GM12878 (cell line): ENCODE measurements at regions not wholly inside any gene's neighbourhood (a gene's known extent, or its start where the extent isn't known, plus 50 kb on each side); places are given as distances from the start of the nearest gene placed in this dataset.

Experiments used
- ATAC-seq: fragments of 200-7000 bp; cut with Tn5 transposase; 3 replicates; pipeline ENCODE4 v1.9.1; 2020; ENCODE audit warnings: mild to moderate bottlenecking, moderate library complexity
- BruUV-seq: library from RNA; stranded (reverse); fragments of 400-500 nt; replicated peaks from 2 replicates; lab custom pipeline; 2021; lab: Mats Ljungman, UMichigan
- CTCF ChIA-PET: fragments of 300-600 bp; sonication (Branson Sonifier 250); formaldehyde crosslinking; extraction: SDS; loops from one replicate; lab custom pipeline; 2021; ENCODE audit warnings: inconsistent platforms; lab: Yijun Ruan, JAX
- POLR2A ChIA-PET: fragments of 350-600 bp; formaldehyde crosslinking; extraction: SDS; loops from one replicate; lab custom pipeline; 2021; ENCODE audit warnings: inconsistent platforms; lab: Charles Lee
- RAD21 ChIA-PET: fragments of 300-600 bp; sonication (Branson Sonifier 250); formaldehyde crosslinking; loops from one replicate; lab custom pipeline; 2023; ENCODE audit warnings: antibody characterized with exemption; ENCODE audit not compliant: unreplicated experiment; lab: Charles Lee
- SMC1A ChIA-PET: fragments of 300-600 bp; sonication (Branson Sonifier 250); formaldehyde crosslinking; loops from one replicate; lab custom pipeline; 2023; ENCODE audit not compliant: unreplicated experiment, uncharacterized antibody; lab: Charles Lee
- DNase-seq: peaks from one replicate; pipeline ENCODE4 v3.0.0-alpha.2; 2011; ENCODE audit warnings: low read depth, low spot score
- FAIRE-seq: peaks from 3 replicates; lab custom pipeline; 2011; peaks lifted over from hg19 to GRCh38; lab: Jason Lieb, UNC
- H2AFZ ChIP-seq: 2 replicates; pipeline ENCODE4 v1.6.0; 2011; ENCODE audit warnings: low read depth, low read length, control low read depth; ENCODE audit not compliant: control insufficient read depth
- H3K27ac ChIP-seq: 2 replicates; pipeline ENCODE4 v1.5.1; 2011; ENCODE audit warnings: control low read depth; ENCODE audit not compliant: control insufficient read depth, insufficient read depth
- H3K27me3 ChIP-seq, 2 experiments: replicated peaks in 1 of 2; 2 replicates each; pipeline versions ENCODE4 v1.6.0 to v1.6.1; 2011; ENCODE audit warnings: low read length in 1 of 2; ENCODE audit not compliant: control insufficient read depth in 2 of 2, insufficient read depth in 2 of 2
- H3K36me3 ChIP-seq, 2 experiments: 2 replicates each; pipeline ENCODE4 v1.5.1; 2011; ENCODE audit warnings: low read length in 1 of 2; ENCODE audit not compliant: control insufficient read depth in 2 of 2, insufficient read depth in 2 of 2
- H3K4me1 ChIP-seq: 2 replicates; pipeline ENCODE4 v1.6.1; 2011; ENCODE audit warnings: mild to moderate bottlenecking, low read length, moderate library complexity, mixed read lengths; ENCODE audit not compliant: control insufficient read depth, insufficient read depth
- H3K4me2 ChIP-seq: 2 replicates; pipeline ENCODE4 v1.6.0; 2011; ENCODE audit warnings: control low read depth; ENCODE audit not compliant: control insufficient read depth, insufficient read depth
- H3K4me3 ChIP-seq: fragments of 200-600 bp; sonication (generic); 2 replicates; pipeline ENCODE4 v1.5.1; 2016
- H3K79me2 ChIP-seq: 2 replicates; pipeline ENCODE4 v1.6.0; 2011; ENCODE audit warnings: low read length; ENCODE audit not compliant: control insufficient read depth, insufficient read depth
- H3K9ac ChIP-seq: 2 replicates; pipeline ENCODE4 v1.8.0; 2011; ENCODE audit warnings: low read length, control low read depth, mixed read lengths; ENCODE audit not compliant: control insufficient read depth, insufficient read depth
- H3K9me3 ChIP-seq: replicated peaks from 3 replicates; pipeline ENCODE4 v1.5.1; 2011; ENCODE audit warnings: mild to moderate bottlenecking, low read length; ENCODE audit not compliant: control insufficient read depth, insufficient read depth
- H4K20me1 ChIP-seq: 2 replicates; pipeline ENCODE4 v1.6.0; 2011; ENCODE audit not compliant: control insufficient read depth, insufficient read depth
- ASH2L ChIP-seq: fragments of 300-600, 200-600 bp; sonication (generic); IDR thresholded peaks from 2 replicates; pipeline ENCODE4 v1.6.1; 2017; ENCODE audit warnings: low read depth, mild to moderate bottlenecking, borderline replicate concordance
- CHD2 ChIP-seq: IDR thresholded peaks from 2 replicates; pipeline ENCODE4 v1.6.1; 2011; ENCODE audit warnings: low read depth, low read length, improper control_type of control experiment, borderline replicate concordance
- CHD4 ChIP-seq: fragments of 200-600 bp; sonication (generic); IDR thresholded peaks from 2 replicates; pipeline ENCODE4 v1.6.1; 2016; ENCODE audit warnings: mild to moderate bottlenecking
- CREM ChIP-seq: IDR thresholded peaks from 2 replicates; pipeline ENCODE4 v1.6.1; 2014; ENCODE audit warnings: antibody characterized with exemption, low read depth
- EGR1 ChIP-seq, 2 experiments: IDR thresholded peaks; 1 replicate in 1 of 2; 2 replicates in 1 of 2; pipeline ENCODE4 v1.6.1; 2011 to 2012; ENCODE audit warnings: low read depth in 2 of 2, low read length in 2 of 2, borderline replicate concordance in 1 of 2, mild to moderate bottlenecking in 1 of 2, moderate library complexity in 1 of 2
- HDGF ChIP-seq: fragments of 450-650 bp; IDR thresholded peaks from 2 replicates; pipeline ENCODE4 v1.6.1; 2016; ENCODE audit warnings: antibody characterized with exemption
- KAT2A ChIP-seq: conservative IDR thresholded peaks from 2 replicates; pipeline ENCODE4 v1.6.1; 2011; ENCODE audit warnings: low read depth, low read length; ENCODE audit not compliant: control insufficient read depth
- NBN ChIP-seq: fragments of 450-650 bp; IDR thresholded peaks from 2 replicates; pipeline ENCODE4 v1.6.1; 2016
- NR2C2 ChIP-seq: IDR thresholded peaks from 2 replicates; pipeline ENCODE4 v1.6.1; 2011; ENCODE audit warnings: borderline replicate concordance, low read depth; ENCODE audit not compliant: control insufficient read depth, insufficient read length
- POLR2A ChIP-seq: IDR thresholded peaks from 2 replicates; pipeline ENCODE4 v1.6.1; 2011; ENCODE audit warnings: low read depth, mild to moderate bottlenecking, low read length
- SMARCA5 ChIP-seq: fragments of 450-650 bp; IDR thresholded peaks from 2 replicates; pipeline ENCODE4 v1.6.1; 2017; ENCODE audit warnings: mild to moderate bottlenecking
- SPI1 ChIP-seq: IDR thresholded peaks from 2 replicates; pipeline ENCODE4 v1.6.1; 2011; ENCODE audit warnings: low read depth, mild to moderate bottlenecking, low read length, moderate library complexity, borderline replicate concordance; ENCODE audit not compliant: insufficient read depth
- TCF3 ChIP-seq: IDR thresholded peaks from 2 replicates; pipeline ENCODE4 v1.6.1; 2012; ENCODE audit warnings: low read depth, mild to moderate bottlenecking, low read length, borderline replicate concordance; ENCODE audit not compliant: insufficient read depth
- TCF7 ChIP-seq: IDR thresholded peaks from 2 replicates; pipeline ENCODE4 v1.6.1; 2014; ENCODE audit warnings: antibody characterized with exemption, borderline replicate concordance
- WRNIP1 ChIP-seq: IDR thresholded peaks from 2 replicates; pipeline ENCODE4 v1.6.1; 2011; ENCODE audit warnings: low read depth, low read length, improper control_type of control experiment, borderline replicate concordance
- ZNF207 ChIP-seq: fragments of 450-650 bp; IDR thresholded peaks from 2 replicates; pipeline ENCODE4 v1.6.1; 2014; ENCODE audit warnings: antibody characterized with exemption, mild to moderate bottlenecking, borderline replicate concordance
- WGBS: methylation state at CpG from one replicate; pipeline ENCODE4 v1.1.6; 2016; ENCODE audit warnings: low lambda C conversion rate; ENCODE audit not compliant: insufficient replicate concordance, insufficient coverage; ENCODE audit errors: missing lambda C conversion rate; 5-methylcytosine and 5-hydroxymethylcytosine counted together
- in situ Hi-C: fragments of 300-500 bp; cut with MboI; formaldehyde crosslinking; loops from 9 replicates; pipeline ENCODE4 v1.14.3; 2018; ENCODE audit warnings: mixed read lengths
- intact Hi-C: fragments of 100-400 bp; cut with micrococcal nuclease; formaldehyde crosslinking; loops from one replicate; pipeline ENCODE4 v1.14.2; 2022; ENCODE audit not compliant: unreplicated experiment
- TF ChIP-seq, protein P1 (sequence below): IDR thresholded peaks from 2 replicates; pipeline ENCODE4 v1.6.1; 2012; ENCODE audit warnings: low read depth, low read length, improper control_type of control experiment
- TF ChIP-seq, protein P2 (sequence below): IDR thresholded peaks from 2 replicates; pipeline ENCODE4 v1.6.1; 2012; ENCODE audit warnings: low read depth, low read length, improper control_type of control experiment
- TF ChIP-seq, protein P3 (sequence below): fragments of 450-650 bp; IDR thresholded peaks from 2 replicates; pipeline ENCODE4 v1.6.1; 2016; ENCODE audit warnings: mild to moderate bottlenecking

DNA sequence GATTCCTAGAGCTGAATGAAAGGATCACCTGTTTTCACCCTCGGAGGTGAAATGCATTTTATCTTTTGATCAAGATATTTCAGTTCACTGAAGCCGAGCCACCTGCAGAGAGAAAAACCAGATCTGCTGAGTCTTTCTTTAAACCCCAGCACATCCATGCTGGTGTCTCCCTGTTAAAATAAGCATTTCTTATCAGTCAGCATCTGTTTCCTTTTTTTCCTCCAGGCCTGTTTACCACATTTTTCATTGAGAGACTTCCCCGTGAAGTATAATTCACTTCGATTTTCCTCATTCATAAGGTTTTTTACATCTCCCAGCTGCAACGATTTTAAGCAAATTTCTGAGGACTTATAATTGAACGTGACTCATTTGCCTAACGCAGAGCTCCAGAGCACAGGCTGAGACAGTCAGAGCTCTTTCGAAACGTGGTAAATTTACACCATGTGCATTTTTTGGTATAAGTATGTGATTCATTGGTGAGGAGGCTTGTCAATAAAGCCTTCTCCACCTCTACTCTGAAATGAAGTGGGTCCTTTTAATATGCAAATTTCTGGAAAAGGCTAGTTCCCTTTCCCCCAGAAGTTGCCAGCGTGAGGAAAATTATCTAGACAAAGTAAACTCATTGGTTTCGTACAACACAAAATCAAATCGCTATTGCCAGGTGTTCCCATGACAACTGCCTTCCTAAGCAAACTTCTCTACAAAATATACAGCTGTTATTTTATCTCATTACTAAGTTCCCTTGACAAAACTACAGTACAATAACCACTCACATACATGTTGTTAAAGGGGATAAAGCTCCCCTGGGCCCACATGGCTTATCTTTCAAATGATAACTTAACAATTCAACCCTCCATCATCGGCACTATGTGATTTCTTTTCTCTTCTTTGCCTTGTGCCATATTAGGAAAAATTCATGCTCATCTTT is 374.8 kb upstream of the AKR1E2 start:
- ATAC-seq (no peak), DNase-seq (no peak), FAIRE-seq (no peak)
- Histone ChIP-seq H3K9me3 (no peaks in the 10 kb centered on the region), H4K20me1 (no peaks in the 10 kb centered on the region), H3K4me2 (no peak overlapping the region), H3K4me3 (no peak overlapping the region), H3K4me1 (no peaks in the 10 kb centered on the region), H3K9ac (no peak overlapping the region), H3K79me2 (no peaks in the 10 kb centered on the region), H3K27me3 (no peaks in the 10 kb centered on the region; a peak in 1 of 4 replicates), H3K36me3 (no peaks in the 10 kb centered on the region), H2AFZ (no peak overlapping the region), H3K27ac (no peak overlapping the region)
- ChIA-PET SMC1A (interaction anchor here (1.9 kb wide), 1 partner anchor 12 kb away, joined by 5 read pairs; no protein-coding TSS in a partner anchor), CTCF (interaction anchor here (0.5 kb wide), 1 partner anchor 831 kb away, joined by 3 read pairs; no protein-coding TSS in a partner anchor), RAD21 (no interaction called here), POLR2A (no interaction called here)
- TF ChIP-seq CHD4 (no peak), ASH2L (no peak), WRNIP1 (no peak), KAT2A (no peak), CREM (no peak), TCF3 (no peak), SPI1 (no peak), EGR1 (IDR thresholded peaks at IDR 0.05; ENCODE audit: borderline replicate concordance in 1 of 2, low read depth in 2 of 2, low read length in 2 of 2) (no peak), TCF7 (no peak), HDGF (no peak), ZNF207 (no peak), SMARCA5 (no peak), CHD2 (no peak), NBN (no peak), POLR2A (no peak), NR2C2 (no peak)
- TF ChIP-seq, protein P1, sequence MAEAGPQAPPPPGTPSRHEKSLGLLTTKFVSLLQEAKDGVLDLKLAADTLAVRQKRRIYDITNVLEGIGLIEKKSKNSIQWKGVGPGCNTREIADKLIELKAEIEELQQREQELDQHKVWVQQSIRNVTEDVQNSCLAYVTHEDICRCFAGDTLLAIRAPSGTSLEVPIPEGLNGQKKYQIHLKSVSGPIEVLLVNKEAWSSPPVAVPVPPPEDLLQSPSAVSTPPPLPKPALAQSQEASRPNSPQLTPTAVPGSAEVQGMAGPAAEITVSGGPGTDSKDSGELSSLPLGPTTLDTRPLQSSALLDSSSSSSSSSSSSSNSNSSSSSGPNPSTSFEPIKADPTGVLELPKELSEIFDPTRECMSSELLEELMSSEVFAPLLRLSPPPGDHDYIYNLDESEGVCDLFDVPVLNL: no peak
- TF ChIP-seq, protein P2, sequence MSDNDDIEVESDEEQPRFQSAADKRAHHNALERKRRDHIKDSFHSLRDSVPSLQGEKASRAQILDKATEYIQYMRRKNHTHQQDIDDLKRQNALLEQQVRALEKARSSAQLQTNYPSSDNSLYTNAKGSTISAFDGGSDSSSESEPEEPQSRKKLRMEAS: no peak
- TF ChIP-seq, protein P3, sequence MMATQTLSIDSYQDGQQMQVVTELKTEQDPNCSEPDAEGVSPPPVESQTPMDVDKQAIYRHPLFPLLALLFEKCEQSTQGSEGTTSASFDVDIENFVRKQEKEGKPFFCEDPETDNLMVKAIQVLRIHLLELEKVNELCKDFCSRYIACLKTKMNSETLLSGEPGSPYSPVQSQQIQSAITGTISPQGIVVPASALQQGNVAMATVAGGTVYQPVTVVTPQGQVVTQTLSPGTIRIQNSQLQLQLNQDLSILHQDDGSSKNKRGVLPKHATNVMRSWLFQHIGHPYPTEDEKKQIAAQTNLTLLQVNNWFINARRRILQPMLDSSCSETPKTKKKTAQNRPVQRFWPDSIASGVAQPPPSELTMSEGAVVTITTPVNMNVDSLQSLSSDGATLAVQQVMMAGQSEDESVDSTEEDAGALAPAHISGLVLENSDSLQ: no peak
- 24% methylated on average over 13 of the region's 13 CpGs for WGBS
- no TSS peak for BruUV-seq
- in situ Hi-C loops: no loop called here
- intact Hi-C loops: no loop called here
